Urothelium cell line (cell line): ENCODE measurements at regions not wholly inside any gene's neighbourhood (a gene's known extent, or its start where the extent isn't known, plus 50 kb on each side); places are given as distances from the start of the nearest gene placed in this dataset.
"Not testable (repeated sequence)": the region's sequence is repeated elsewhere in the genome, so short reads cannot be mapped to it uniquely, and the experiment has no call there.

Experiments
- DNase-seq: peaks from one replicate; pipeline ENCODE4 v3.0.0; 2011; ENCODE audit warnings: low spot score, mixed read lengths
- FAIRE-seq: peaks from 2 replicates; lab custom pipeline; 2011; peaks lifted over from hg19 to GRCh38; lab: Jason Lieb, UNC

GRCh38 chr5:142259758-142260157, 65.1 kb downstream of the SPRY4 start:
- FAIRE-seq: no peak
- no peak for DNase-seq

GRCh38 chr5:142255831-142256230, 69.0 kb downstream of the SPRY4 start:
- FAIRE-seq (no peak), DNase-seq (no peak)

- DNase-seq (no peak), FAIRE-seq (no peak)
Observed at GRCh38 chr5:142254431-142254830, 70.4 kb downstream of the SPRY4 start.

- no peak for FAIRE-seq
- no peak for DNase-seq
Observed at GRCh38 chr5:142253938-142254337, 70.9 kb downstream of the SPRY4 start.

- DNase-seq (no peak), FAIRE-seq (no peak)
Observed at GRCh38 chr5:142250119-142250518, 74.7 kb downstream of the SPRY4 start.

GRCh38 chr5:142248853-142249462, 75.9 kb downstream of the SPRY4 start:
- FAIRE-seq (no peak), DNase-seq (peak; percentile 45)

- DNase-seq (peak; percentile 63), FAIRE-seq (no peak)
Observed at GRCh38 chr5:142246258-142246657, 78.6 kb downstream of the SPRY4 start.

GRCh38 chr5:142245786-142246185, 79.0 kb downstream of the SPRY4 start:
- no peak for DNase-seq
- FAIRE-seq: no peak

GRCh38 chr5:142244440-142244839, 80.4 kb downstream of the SPRY4 start:
- DNase-seq: no peak
- FAIRE-seq: no peak

GRCh38 chr5:142242272-142242671, 82.5 kb downstream of the SPRY4 start:
- FAIRE-seq (no peak), DNase-seq (no peak)

- FAIRE-seq: no peak
- no peak for DNase-seq
Observed at GRCh38 chr5:142239394-142240159, 85.2 kb downstream of the SPRY4 start.

GRCh38 chr5:142237707-142238106, 87.1 kb downstream of the SPRY4 start:
- no peak for DNase-seq
- no peak for FAIRE-seq

GRCh38 chr5:142236673-142237290, 88.0 kb downstream of the SPRY4 start:
- FAIRE-seq, DNase-seq: not testable (repeated sequence)

- DNase-seq (no peak), FAIRE-seq (no peak)
Observed at GRCh38 chr5:142235870-142236672, 88.8 kb downstream of the SPRY4 start.

- DNase-seq (peak; percentile 73), FAIRE-seq (no peak)
Observed at GRCh38 chr5:142235050-142235797, 89.6 kb downstream of the SPRY4 start.

- FAIRE-seq: no peak
- no peak for DNase-seq
Observed at GRCh38 chr5:142233083-142234032, 91.5 kb downstream of the SPRY4 start.

GRCh38 chr5:142230949-142231348, 93.9 kb downstream of the SPRY4 start:
- not testable (repeated sequence) for DNase-seq, FAIRE-seq

- DNase-seq: no peak
Observed at GRCh38 chr5:142225141-142225540, 99.7 kb downstream of the SPRY4 start.

GRCh38 chr5:142222866-142223558, 101.8 kb downstream of the SPRY4 start:
- DNase-seq (no peak), FAIRE-seq (no peak)

More at GRCh38 chr5:142225141-142225540, 99.7 kb downstream of the SPRY4 start:
- FAIRE-seq: no peak
